GM12892 (cell line): ENCODE measurements at regions not wholly inside any gene's neighbourhood (a gene's known extent, or its start where the extent isn't known, plus 50 kb on each side); places are given as distances from the start of the nearest gene placed in this dataset.

Experiments used
- POLR2A ChIP-seq: IDR thresholded peaks from 2 replicates; pipeline ENCODE4 v1.6.1; 2011; ENCODE audit warnings: low read depth, low read length, control low read depth
- TAF1 ChIP-seq: IDR thresholded peaks from 2 replicates; pipeline ENCODE4 v1.6.1; 2011; ENCODE audit warnings: low read depth, mild to moderate bottlenecking, control low read depth, low read length, borderline replicate concordance

- no peak for TF ChIP-seq POLR2A
- no peak for TF ChIP-seq TAF1
Measured at GRCh38 chr2:64796926-64797325, 143.2 kb upstream of the SERTAD2 start.
